ENCODE measurements at regions not wholly inside any gene's neighbourhood (a gene's known extent, or its start where the extent isn't known, plus 50 kb on each side); places are given as distances from the start of the nearest gene placed in this dataset.

GRCh38 chr4:180031330-180031729 lies 2211.9 kb upstream of the TENM3 start:
- ChIA-PET RAD21 (ENCODE audit: low non-redundant PET in 1 of 2, low total read pairs in 2 of 2, uncharacterized antibody in 2 of 2, unreplicated experiment in 2 of 2) (no interaction called here), CTCF (no interaction called here), POLR2A (no interaction called here)
- no TSS peak for BruUV-seq (replicated peaks)
- Histone ChIP-seq H2AFZ (ENCODE audit: low read depth, low read length, poor library complexity, severe bottlenecking) (no peak overlapping the region), H3K9me2 (ENCODE audit: insufficient read depth) (no peaks in the 10 kb centered on the region), H3K27ac (ENCODE audit: low read depth, low read length) (no peak overlapping the region), H4K20me1 (ENCODE audit: insufficient read depth) (no peaks in the 10 kb centered on the region), H3K9ac (ENCODE audit: low read length) (no peak overlapping the region), H3K4me2 (ENCODE audit: low read length) (no peak overlapping the region), H3K36me3 (ENCODE audit: control insufficient read depth in 1 of 2, insufficient read depth in 2 of 2, low read length in 2 of 2) (no peaks in the 10 kb centered on the region), H3K27me3 (ENCODE audit: insufficient read depth, low read length) (no peaks in the 10 kb centered on the region), H3K9me3 (ENCODE audit: control insufficient read depth in 1 of 2, insufficient read depth in 1 of 2, low read depth in 1 of 2, low read length in 2 of 2) (no peaks in the 10 kb centered on the region), H3K79me2 (ENCODE audit: insufficient read depth, low read length) (no peaks in the 10 kb centered on the region), H3K4me1 (ENCODE audit: control insufficient read depth in 1 of 2, insufficient read depth in 2 of 2, low read length in 2 of 2) (no peaks in the 10 kb centered on the region), H3K4me3 (replicated peaks in 1 of 2; ENCODE audit: low read depth in 1 of 2, low read length in 2 of 2) (no peak overlapping the region)
- intact Hi-C loops (cut with micrococcal nuclease), result no loop called here
- ATAC-seq, result no peak
- TF ChIP-seq SP1 (IDR thresholded peaks at IDR 0.05; ENCODE audit: low read depth) (no peak), ATF3 (IDR thresholded peaks at IDR 0.05) (no peak), ELF1 (IDR thresholded peaks at IDR 0.05; ENCODE audit: borderline replicate concordance, low read depth) (no peak), FOSL1 (IDR thresholded peaks at IDR 0.05; ENCODE audit: low read depth) (no peak), TCF7L2 (IDR thresholded peaks at IDR 0.05; ENCODE audit: borderline replicate concordance, extremely low read depth, insufficient read depth, insufficient read length) (no peak), JUND (IDR thresholded peaks at IDR 0.05) (no peak), REST (IDR thresholded peaks at IDR 0.05; ENCODE audit: low read depth) (no peak), EZH2phosphoT487 (IDR thresholded peaks at IDR 0.05; ENCODE audit: borderline replicate concordance) (no peak), RAD21 (IDR thresholded peaks at IDR 0.05; ENCODE audit: low read depth) (no peak), CEBPB (IDR thresholded peaks at IDR 0.05; ENCODE audit: low read depth) (no peak), YY1 (IDR thresholded peaks at IDR 0.05; ENCODE audit: extremely low read depth, insufficient replicate concordance, low read depth, low read length) (no peak), POLR2A (IDR thresholded peaks at IDR 0.05; ENCODE audit: borderline replicate concordance, extremely low read depth, insufficient read depth, insufficient read length) (no peak), SRF (IDR thresholded peaks at IDR 0.05; ENCODE audit: low read depth) (no peak), ZFX (IDR thresholded peaks at IDR 0.05) (no peak), SIN3A (IDR thresholded peaks at IDR 0.05; ENCODE audit: low read depth) (no peak), EGR1 (IDR thresholded peaks at IDR 0.05; ENCODE audit: low read depth) (no peak)
- DNase-seq (ENCODE audit: low read depth, low spot score), result no peak

Measured in HCT116 (cell line).